IPS DF 6.9 (cell line): ENCODE measurements at regions not wholly inside any gene's neighbourhood (a gene's known extent, or its start where the extent isn't known, plus 50 kb on each side); places are given as distances from the start of the nearest gene placed in this dataset.

Source experiments
- DNase-seq: peaks from one replicate; pipeline ENCODE4 v3.0.0-alpha.2; 2013; ENCODE audit warnings: low read depth, low spot score
- H3K27ac ChIP-seq: one replicate; pipeline ENCODE4 v1.5.1; 2013; ENCODE audit warnings: low read length, control low read depth
- H3K27me3 ChIP-seq: 2 replicates; pipeline ENCODE4 v1.6.1; 2013; ENCODE audit warnings: mild to moderate bottlenecking, low read length; ENCODE audit not compliant: control insufficient read depth, insufficient read depth
- H3K36me3 ChIP-seq: 2 replicates; pipeline ENCODE4 v1.6.1; 2013; ENCODE audit warnings: low read length; ENCODE audit not compliant: control insufficient read depth, insufficient read depth
- H3K4me1 ChIP-seq: 2 replicates; pipeline ENCODE4 v1.6.1; 2013; ENCODE audit warnings: low read length; ENCODE audit not compliant: control insufficient read depth, insufficient read depth
- H3K4me3 ChIP-seq: 2 replicates; pipeline ENCODE4 v1.5.1; 2013; ENCODE audit warnings: mild to moderate bottlenecking, low read length
- H3K9me3 ChIP-seq: 2 replicates; pipeline ENCODE4 v1.6.1; 2013; ENCODE audit warnings: low read length, inconsistent platforms; ENCODE audit not compliant: control insufficient read depth, insufficient read depth
- WGBS: extraction: QIAGEN DNeasy Blood & Tissue Kit; methylation state at CpG from one replicate; pipeline ENCODE4 v1.1.7; 2013; ENCODE audit warnings: mixed read lengths, missing lambda C conversion rate; ENCODE audit not compliant: insufficient read length, insufficient coverage; 5-methylcytosine and 5-hydroxymethylcytosine counted together

- H3K27me3 ChIP-seq, result no peaks in the 10 kb centered on the region
- H3K9me3 ChIP-seq, result no peaks in the 10 kb centered on the region
- no CpG with 5 or more reads among the region's 1 CpG for WGBS
- no peak for DNase-seq
- H3K36me3 ChIP-seq, result no peaks in the 10 kb centered on the region
- H3K4me3 ChIP-seq, result no peak overlapping the region
- no peaks in the 10 kb centered on the region for H3K4me1 ChIP-seq
- H3K27ac ChIP-seq, result no peak overlapping the region
These were observed 55.1 kb upstream of the SLC25A26 start for GRCh38 chr3:66165660-66166059.

GRCh38 chr3:66164155-66164554 lies 56.6 kb upstream of the SLC25A26 start:
- no peak for DNase-seq
- Histone ChIP-seq H3K27me3 (no peaks in the 10 kb centered on the region), H3K4me3 (no peak overlapping the region), H3K9me3 (no peaks in the 10 kb centered on the region), H3K36me3 (no peaks in the 10 kb centered on the region), H3K27ac (no peak overlapping the region), H3K4me1 (no peaks in the 10 kb centered on the region)

DNA sequence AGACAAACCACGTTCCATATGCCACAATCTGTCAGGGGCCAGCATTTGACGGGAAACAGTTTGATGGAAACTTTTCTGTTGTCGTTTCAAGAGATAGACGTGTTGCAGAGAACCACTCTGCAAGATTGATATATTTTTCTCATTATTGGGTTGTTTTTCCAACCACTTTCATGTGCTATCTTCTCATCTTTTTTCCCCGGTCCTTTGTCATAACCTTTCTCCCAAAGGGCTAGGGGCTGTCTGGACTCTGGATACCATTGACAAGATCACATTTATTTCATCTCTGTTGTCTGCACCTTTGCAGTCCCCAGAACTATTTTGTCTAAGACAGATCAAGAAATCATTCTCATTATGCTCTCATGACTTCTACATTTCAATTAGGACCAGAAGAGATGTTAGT lies 57.6 kb upstream of the SLC25A26 start:
- Histone ChIP-seq H3K27ac (no peak overlapping the region), H3K9me3 (no peaks in the 10 kb centered on the region), H3K27me3 (no peaks in the 10 kb centered on the region), H3K36me3 (no peaks in the 10 kb centered on the region), H3K4me1 (no peaks in the 10 kb centered on the region), H3K4me3 (no peak overlapping the region)
- DNase-seq, result no peak
- no CpG with 5 or more reads among the region's 5 CpGs for WGBS

GRCh38 chr3:66162766-66163165 lies 58.0 kb upstream of the SLC25A26 start:
- DNase-seq, result no peak
- H3K27ac ChIP-seq, result no peak overlapping the region
- no CpG with 5 or more reads among the region's 3 CpGs for WGBS

GRCh38 chr3:66158933-66159683 lies 61.7 kb upstream of the SLC25A26 start:
- no peak overlapping the region for H3K4me3 ChIP-seq
- H3K27ac ChIP-seq, result no peak overlapping the region
- H3K36me3 ChIP-seq, result no peaks in the 10 kb centered on the region
- no peaks in the 10 kb centered on the region for H3K27me3 ChIP-seq
- DNase-seq, result no peak
- H3K9me3 ChIP-seq, result no peaks in the 10 kb centered on the region
- no CpG with 5 or more reads among the region's 5 CpGs for WGBS
- 0 out of 2 replicates have a peak, but pooled peaks cover 2% of the 10 kb centered on the region for H3K4me1 ChIP-seq

More at GRCh38 chr3:66162766-66163165, 58.0 kb upstream of the SLC25A26 start:
- Histone ChIP-seq H3K4me3 (no peak overlapping the region), H3K4me1 (no peaks in the 10 kb centered on the region), H3K9me3 (no peaks in the 10 kb centered on the region), H3K27me3 (no peaks in the 10 kb centered on the region), H3K36me3 (no peaks in the 10 kb centered on the region)

DNA sequence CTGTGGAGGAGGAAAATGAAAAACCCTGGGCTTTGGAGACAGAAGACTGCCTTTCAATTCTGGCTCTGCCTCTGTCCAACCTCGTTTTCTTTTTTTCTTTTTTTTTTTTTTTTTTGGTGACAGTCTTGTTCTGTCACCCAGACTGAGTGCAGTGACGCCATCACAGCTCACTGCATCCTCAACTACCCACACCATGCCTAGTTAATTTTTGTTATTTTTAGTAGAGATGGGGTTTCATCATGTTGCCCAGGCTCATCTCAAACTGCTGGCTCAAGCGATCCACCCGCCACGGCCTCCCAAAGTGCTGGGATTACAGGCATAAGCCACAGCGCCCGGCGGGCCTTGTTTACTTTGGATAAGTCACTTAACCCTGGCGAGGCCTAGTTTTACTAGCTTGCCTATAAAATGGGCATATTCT lies 66.3 kb upstream of the SLC25A26 start:
- H3K36me3 ChIP-seq, result no peaks in the 10 kb centered on the region
- H3K4me1 ChIP-seq, result 0 out of 2 replicates have a peak, but pooled peaks cover 2% of the 10 kb centered on the region
- H3K27ac ChIP-seq, result no peak overlapping the region
- H3K4me3 ChIP-seq, result no peak overlapping the region
- no peaks in the 10 kb centered on the region for H3K9me3 ChIP-seq
- DNase-seq, result no peak
- H3K27me3 ChIP-seq, result no peaks in the 10 kb centered on the region
- WGBS, result no CpG with 5 or more reads among the region's 9 CpGs

DNA sequence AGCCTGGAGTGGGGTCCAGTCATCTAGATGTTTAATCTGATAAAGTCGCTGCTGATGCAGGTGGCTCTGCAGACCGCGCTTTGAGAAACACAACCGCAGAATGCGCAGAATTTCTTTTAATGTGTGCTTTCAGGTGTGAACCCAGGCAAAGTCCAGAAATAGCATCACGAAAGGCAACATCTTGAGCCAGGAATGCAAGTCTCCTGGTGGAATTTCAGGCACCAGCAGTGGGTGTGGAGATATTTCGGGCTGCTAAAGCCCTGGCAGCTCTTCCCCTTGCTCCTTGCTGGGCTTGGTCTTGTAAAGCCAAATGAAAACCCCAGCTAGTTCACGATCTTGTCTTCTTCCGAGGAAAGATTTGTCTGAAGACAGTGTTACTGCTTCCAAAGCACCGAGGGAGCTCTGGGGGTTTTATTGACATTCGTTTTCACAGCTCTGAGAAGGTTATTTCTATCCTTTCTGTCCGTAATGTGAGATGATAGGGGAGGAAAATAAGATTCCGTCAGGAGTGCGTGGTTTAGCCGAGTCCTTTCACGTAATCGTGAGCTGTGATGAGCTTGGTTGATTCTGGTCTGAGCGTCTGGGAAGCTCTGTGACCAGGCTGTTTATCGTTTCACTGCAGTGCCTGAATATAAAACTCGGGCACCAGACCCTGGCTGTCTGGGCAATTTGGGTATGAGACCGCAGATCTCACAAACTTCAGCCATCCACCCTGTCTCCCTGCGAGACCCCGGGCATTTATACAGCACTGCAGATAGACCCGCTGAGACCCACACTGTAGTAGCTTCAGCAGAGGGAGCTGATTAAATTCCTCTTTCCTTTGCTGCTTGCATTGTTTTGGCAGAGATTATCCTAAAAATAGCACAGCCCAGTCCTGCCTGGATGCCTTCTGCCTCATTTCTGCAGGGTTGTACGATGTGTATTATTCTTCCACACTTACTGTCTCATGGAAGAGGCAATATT lies 67.0 kb upstream of the SLC25A26 start:
- no peaks in the 10 kb centered on the region for H3K9me3 ChIP-seq
- H3K36me3 ChIP-seq, result no peaks in the 10 kb centered on the region
- no peak overlapping the region for H3K27ac ChIP-seq
- H3K4me3 ChIP-seq, result no peak overlapping the region
- no peak for DNase-seq
- H3K27me3 ChIP-seq, result no peaks in the 10 kb centered on the region
- WGBS, result no CpG with 5 or more reads among the region's 25 CpGs
- 0 out of 2 replicates have a peak, but pooled peaks cover 2% of the 10 kb centered on the region for H3K4me1 ChIP-seq

GRCh38 chr3:66152336-66152735 lies 68.5 kb upstream of the SLC25A26 start:
- H3K9me3 ChIP-seq, result no peaks in the 10 kb centered on the region
- no peak overlapping the region for H3K4me3 ChIP-seq
- WGBS, result no CpG with 5 or more reads among the region's 2 CpGs
- no peaks in the 10 kb centered on the region for H3K27me3 ChIP-seq
- no peak for DNase-seq
- 0 out of 2 replicates have a peak, but pooled peaks cover 2% of the 10 kb centered on the region for H3K4me1 ChIP-seq
- H3K36me3 ChIP-seq, result no peaks in the 10 kb centered on the region
- H3K27ac ChIP-seq, result no peak overlapping the region

DNA sequence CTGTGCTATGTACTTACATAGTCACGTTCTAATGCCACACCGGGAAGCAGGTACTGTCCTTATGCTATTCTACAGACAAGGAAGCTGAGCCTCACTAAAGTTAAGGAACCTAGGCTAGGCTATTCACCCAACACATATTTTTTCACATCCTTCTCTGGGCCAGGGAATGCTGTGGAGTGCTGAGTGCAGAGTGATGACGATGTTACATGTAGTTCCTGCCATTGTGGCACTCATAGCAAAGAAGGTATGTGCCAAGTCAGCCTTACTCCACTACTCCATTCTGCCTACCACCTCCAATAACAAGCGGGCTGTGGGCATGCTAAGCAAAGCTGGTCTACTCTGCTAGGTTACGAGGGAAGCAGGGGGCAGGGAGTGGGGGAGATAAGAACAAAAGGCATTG lies 69.8 kb upstream of the SLC25A26 start:
- no CpG with 5 or more reads among the region's 5 CpGs for WGBS
- Histone ChIP-seq H3K4me3 (no peak overlapping the region), H3K27ac (no peak overlapping the region), H3K9me3 (no peaks in the 10 kb centered on the region), H3K4me1 (0 out of 2 replicates have a peak, but pooled peaks cover 2% of the 10 kb centered on the region), H3K27me3 (no peaks in the 10 kb centered on the region), H3K36me3 (no peaks in the 10 kb centered on the region)
- DNase-seq, result no peak

- no CpG with 5 or more reads among the region's 1 CpG for WGBS
- H3K27ac ChIP-seq, result no peak overlapping the region
- H3K27me3 ChIP-seq, result no peaks in the 10 kb centered on the region
- 0 out of 2 replicates have a peak, but pooled peaks cover 1% of the 10 kb centered on the region for H3K4me1 ChIP-seq
- H3K9me3 ChIP-seq, result no peaks in the 10 kb centered on the region
- no peak overlapping the region for H3K4me3 ChIP-seq
- no peak for DNase-seq
- H3K36me3 ChIP-seq, result no peaks in the 10 kb centered on the region
These were observed 71.5 kb upstream of the SLC25A26 start for GRCh38 chr3:66149269-66149668.
